Smooth muscle cell (in vitro differentiated cells): ENCODE measurements at regions not wholly inside any gene's neighbourhood (a gene's known extent, or its start where the extent isn't known, plus 50 kb on each side); places are given as distances from the start of the nearest gene placed in this dataset.

ENCODE experiments used
- DNase-seq: peaks from one replicate; lab custom pipeline; 2025; ENCODE audit not compliant: unreplicated experiment; lab: John Stamatoyannopoulos, UW
- H2AFZ ChIP-seq: fragments of 200-600 bp; sonication (generic); 2 replicates; pipeline ENCODE4 v1.6.0; 2016; ENCODE audit warnings: antibody characterized with exemption, low read depth, mild to moderate bottlenecking
- H3F3A ChIP-seq: fragments of 200-600 bp; sonication (generic); 2 replicates; pipeline ENCODE4 v1.6.0; 2017; ENCODE audit warnings: antibody characterized with exemption, low read depth
- H3K27ac ChIP-seq: fragments of 200-600 bp; sonication (generic); 2 replicates; pipeline ENCODE4 v1.5.1; 2016; ENCODE audit warnings: low read depth, mild to moderate bottlenecking
- H3K27me3 ChIP-seq: fragments of 200-600 bp; sonication (generic); 2 replicates; pipeline ENCODE4 v1.6.1; 2016; ENCODE audit warnings: low read depth, mild to moderate bottlenecking
- H3K36me3 ChIP-seq: fragments of 200-600 bp; sonication (generic); 2 replicates; pipeline ENCODE4 v1.5.1; 2016; ENCODE audit warnings: low read depth
- H3K4me1 ChIP-seq: fragments of 200-600 bp; sonication (generic); 2 replicates; pipeline ENCODE4 v1.5.1; 2016; ENCODE audit warnings: low read depth
- H3K4me2 ChIP-seq: fragments of 200-600 bp; sonication (generic); 2 replicates; pipeline ENCODE4 v1.6.0; 2016; ENCODE audit warnings: mild to moderate bottlenecking
- H3K4me3 ChIP-seq: fragments of 200-600 bp; sonication (generic); 2 replicates; pipeline ENCODE4 v1.5.1; 2016; ENCODE audit warnings: mild to moderate bottlenecking
- H3K79me2 ChIP-seq: fragments of 200-600 bp; sonication (generic); 2 replicates; pipeline ENCODE4 v1.6.0; 2016; ENCODE audit warnings: low read depth, mild to moderate bottlenecking
- H3K9ac ChIP-seq: fragments of 200-600 bp; sonication (generic); 2 replicates; pipeline ENCODE4 v1.6.0; 2016; ENCODE audit warnings: low read depth
- H3K9me3 ChIP-seq: fragments of 200-600 bp; sonication (generic); replicated peaks from 2 replicates; pipeline ENCODE4 v1.5.1; 2016; ENCODE audit warnings: low read depth
- H4K20me1 ChIP-seq: fragments of 200-600 bp; sonication (generic); 2 replicates; pipeline ENCODE4 v1.6.0; 2016; ENCODE audit warnings: low read depth
- CTCF ChIP-seq: fragments of 200-600 bp; sonication (generic); IDR thresholded peaks from 2 replicates; pipeline ENCODE4 v1.5.1; 2017; ENCODE audit warnings: borderline replicate concordance, mild to moderate bottlenecking, antibody characterized with exemption; ENCODE audit not compliant: insufficient read depth, poor library complexity, severe bottlenecking
- WGBS: methylation state at CpG from one replicate; pipeline ENCODE4 v1.1.7; 2016; ENCODE audit warnings: low lambda C conversion rate; 5-methylcytosine and 5-hydroxymethylcytosine counted together

- no peak for DNase-seq
- H3K79me2 ChIP-seq, result no peaks in the 10 kb centered on the region
- H2AFZ ChIP-seq, result no peak overlapping the region
- H3K27me3 ChIP-seq, result no peaks in the 10 kb centered on the region
- no peaks in the 10 kb centered on the region for H3K36me3 ChIP-seq
- H4K20me1 ChIP-seq, result no peaks in the 10 kb centered on the region
- H3K9me3 ChIP-seq, result no peaks in the 10 kb centered on the region
- H3K4me2 ChIP-seq, result no peak overlapping the region
- H3K4me1 ChIP-seq, result no peaks in the 10 kb centered on the region
- WGBS, result 97% methylated on average over 3 of the region's 3 CpGs
- TF ChIP-seq CTCF, result no peak
- no peak overlapping the region for H3K9ac ChIP-seq
- H3K27ac ChIP-seq, result no peak overlapping the region
- no peaks in the 10 kb centered on the region for H3F3A ChIP-seq
- no peak overlapping the region for H3K4me3 ChIP-seq
Observed at GRCh38 chr4:117529401-117529800, 444.0 kb upstream of the TRAM1L1 start.

- Histone ChIP-seq H3K36me3 (no peaks in the 10 kb centered on the region), H3K4me2 (no peak overlapping the region), H3K9me3 (no peaks in the 10 kb centered on the region), H4K20me1 (no peaks in the 10 kb centered on the region), H3K79me2 (no peaks in the 10 kb centered on the region), H3K4me3 (no peak overlapping the region), H3K27ac (no peak overlapping the region), H3K27me3 (no peaks in the 10 kb centered on the region), H3K9ac (no peak overlapping the region), H3F3A (no peaks in the 10 kb centered on the region), H3K4me1 (no peaks in the 10 kb centered on the region), H2AFZ (no peak overlapping the region)
- DNase-seq, result no peak
- 89% methylated on average over 1 of the region's 1 CpG for WGBS
- no peak for TF ChIP-seq CTCF
Observed at GRCh38 chr4:117533501-117533900, 448.1 kb upstream of the TRAM1L1 start.

GRCh38 chr4:117545039-117545438, 459.7 kb upstream of the TRAM1L1 start:
- no peak overlapping the region for H3K4me3 ChIP-seq
- H3F3A ChIP-seq, result no peaks in the 10 kb centered on the region
- H3K36me3 ChIP-seq, result no peaks in the 10 kb centered on the region
- WGBS, result 0% methylated on average over 1 of the region's 1 CpG
- no peaks in the 10 kb centered on the region for H3K9me3 ChIP-seq
- no peaks in the 10 kb centered on the region for H3K79me2 ChIP-seq
- H3K9ac ChIP-seq, result no peak overlapping the region
- no peak overlapping the region for H3K27ac ChIP-seq
- H3K27me3 ChIP-seq, result no peaks in the 10 kb centered on the region
- no peak overlapping the region for H3K4me2 ChIP-seq
- no peak for DNase-seq
- H3K4me1 ChIP-seq, result no peaks in the 10 kb centered on the region
- TF ChIP-seq CTCF, result no peak
- H2AFZ ChIP-seq, result no peak overlapping the region
- no peaks in the 10 kb centered on the region for H4K20me1 ChIP-seq

GRCh38 chr4:117549524-117549923, 464.1 kb upstream of the TRAM1L1 start:
- H4K20me1 ChIP-seq, result no peaks in the 10 kb centered on the region
- peak overlapping the region; percentile 52 for H2AFZ ChIP-seq
- H3K27me3 ChIP-seq, result no peaks in the 10 kb centered on the region
- no peaks in the 10 kb centered on the region for H3F3A ChIP-seq
- H3K36me3 ChIP-seq, result no peaks in the 10 kb centered on the region
- DNase-seq, result no peak
- H3K4me1 ChIP-seq, result no peaks in the 10 kb centered on the region
- TF ChIP-seq CTCF, result no peak
- H3K27ac ChIP-seq, result no peak overlapping the region
- WGBS, result 66% methylated on average over 5 of the region's 5 CpGs
- H3K4me3 ChIP-seq, result no peak overlapping the region
- H3K79me2 ChIP-seq, result no peaks in the 10 kb centered on the region
- H3K4me2 ChIP-seq, result no peak overlapping the region
- H3K9ac ChIP-seq, result no peak overlapping the region
- no peaks in the 10 kb centered on the region for H3K9me3 ChIP-seq
